Endothelial cell (in vitro differentiated cells): ENCODE measurements at regions not wholly inside any gene's neighbourhood (a gene's known extent, or its start where the extent isn't known, plus 50 kb on each side); places are given as distances from the start of the nearest gene placed in this dataset.

Experiments
- DNase-seq: peaks from one replicate; pipeline ENCODE4 v3.0.0; 2021; ENCODE audit warnings: low spot score
- H3K27ac Mint-ChIP-seq: one replicate; pipeline ENCODE4 v1.8.0; 2021; ENCODE audit warnings: mixed read lengths, inconsistent platforms; ENCODE audit not compliant: unreplicated experiment
- H3K27me3 Mint-ChIP-seq: one replicate; pipeline ENCODE4 v1.8.0; 2021; ENCODE audit warnings: mild to moderate bottlenecking, moderate library complexity, mixed read lengths, inconsistent platforms; ENCODE audit not compliant: unreplicated experiment
- H3K36me3 Mint-ChIP-seq: one replicate; pipeline ENCODE4 v1.8.0; 2021; ENCODE audit warnings: mild to moderate bottlenecking, low read depth, mixed read lengths, inconsistent platforms; ENCODE audit not compliant: unreplicated experiment
- H3K4me1 Mint-ChIP-seq: one replicate; pipeline ENCODE4 v1.8.0; 2021; ENCODE audit warnings: mild to moderate bottlenecking, mixed read lengths, inconsistent platforms; ENCODE audit not compliant: unreplicated experiment
- H3K4me3 Mint-ChIP-seq: one replicate; pipeline ENCODE4 v1.8.0; 2021; ENCODE audit warnings: mild to moderate bottlenecking, mixed read lengths, inconsistent platforms; ENCODE audit not compliant: unreplicated experiment
- H3K9me3 Mint-ChIP-seq: one replicate; pipeline ENCODE4 v1.8.0; 2021; ENCODE audit warnings: mixed read lengths, inconsistent platforms; ENCODE audit not compliant: unreplicated experiment
- CTCF ChIP-seq: fragments of 200-600 bp; sonication (generic); IDR thresholded peaks from one replicate; pipeline ENCODE4 v1.5.0; 2021; ENCODE audit warnings: antibody characterized with exemption; ENCODE audit not compliant: unreplicated experiment

DNA sequence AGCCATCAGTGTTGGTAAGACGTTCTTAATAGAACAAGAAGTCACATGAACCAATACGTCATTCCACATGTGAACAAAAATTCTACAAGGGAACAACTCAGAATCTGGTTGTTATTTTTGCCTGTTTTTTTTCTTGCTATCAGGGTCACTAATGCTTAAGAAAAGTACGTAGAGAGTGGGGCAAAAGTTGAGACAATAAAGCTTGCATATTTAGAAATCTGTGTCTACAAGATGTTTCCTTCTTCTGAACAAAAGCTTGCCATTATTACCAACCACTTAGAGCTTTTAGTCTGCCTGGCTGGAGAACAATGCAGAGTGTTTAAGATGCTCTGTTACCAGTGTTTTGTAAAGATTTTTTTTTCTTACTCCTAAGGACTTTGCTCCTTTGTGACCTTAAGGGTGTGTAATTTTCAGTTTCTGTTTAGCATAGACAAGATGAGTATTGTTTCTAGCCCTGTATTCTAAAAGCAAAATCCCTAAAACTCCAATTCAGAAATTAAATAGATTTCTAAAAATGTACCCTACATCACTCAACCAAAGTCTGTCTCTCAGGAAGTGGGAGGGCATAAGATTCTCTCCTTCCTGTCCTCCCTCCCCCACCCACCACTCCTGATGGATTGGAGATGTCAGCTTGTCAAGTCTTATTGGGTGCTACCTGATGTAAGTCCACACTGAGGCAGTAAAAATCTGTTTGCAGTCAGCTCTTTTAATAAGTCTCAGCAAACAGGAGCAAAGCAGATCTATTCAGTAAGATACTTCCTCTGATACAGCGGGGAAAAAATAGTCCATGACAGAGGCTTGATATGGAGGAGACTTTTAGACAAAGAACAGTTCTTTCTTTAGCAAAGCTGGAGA is 267.6 kb downstream of the GRIN2B start:
- Mint-ChIP-seq H3K4me1 (peaks cover 7% of the 10 kb centered on the region), H3K27ac (no peak overlapping the region), H3K27me3 (no peaks in the 10 kb centered on the region), H3K9me3 (no peaks in the 10 kb centered on the region), H3K36me3 (no peaks in the 10 kb centered on the region), H3K4me3 (no peak overlapping the region)
- TF ChIP-seq CTCF: no peak
- no peak for DNase-seq

DNA sequence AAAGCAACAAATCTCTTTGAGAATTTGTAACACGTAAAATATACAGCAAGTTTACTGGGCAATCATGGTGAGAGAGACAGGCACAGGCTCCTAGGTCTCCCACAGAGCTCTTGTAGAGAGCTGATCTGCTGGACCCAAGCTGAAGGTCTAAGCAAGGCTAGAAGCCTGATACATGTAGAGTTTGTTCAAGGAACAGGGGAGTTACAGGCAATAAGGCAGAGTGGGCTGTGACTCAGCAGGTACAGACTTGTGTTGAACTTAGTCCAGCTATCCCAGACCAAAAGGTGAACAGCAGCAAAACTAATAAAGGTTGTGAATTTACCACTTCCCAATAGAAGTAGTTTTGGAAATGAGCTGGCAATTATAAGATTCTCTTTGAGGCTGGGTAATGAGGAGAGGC is 273.6 kb downstream of the GRIN2B start:
- TF ChIP-seq CTCF: no peak
- H3K36me3 Mint-ChIP-seq: no peaks in the 10 kb centered on the region
- H3K27ac Mint-ChIP-seq: no peak overlapping the region

GRCh38 chr12:13702381-13702780 is 279.0 kb downstream of the GRIN2B start:
- no peak for DNase-seq
- Mint-ChIP-seq H3K9me3 (no peaks in the 10 kb centered on the region), H3K36me3 (no peaks in the 10 kb centered on the region), H3K27me3 (no peaks in the 10 kb centered on the region), H3K4me3 (no peak overlapping the region), H3K27ac (no peak overlapping the region), H3K4me1 (peaks cover 3% of the 10 kb centered on the region)
- TF ChIP-seq CTCF: no peak

More for the DNA sequence above, 273.6 kb downstream of the GRIN2B start:
- Mint-ChIP-seq H3K27me3 (no peaks in the 10 kb centered on the region), H3K9me3 (no peaks in the 10 kb centered on the region), H3K4me3 (no peak overlapping the region), H3K4me1 (no peaks in the 10 kb centered on the region)
- no peak for DNase-seq

DNA sequence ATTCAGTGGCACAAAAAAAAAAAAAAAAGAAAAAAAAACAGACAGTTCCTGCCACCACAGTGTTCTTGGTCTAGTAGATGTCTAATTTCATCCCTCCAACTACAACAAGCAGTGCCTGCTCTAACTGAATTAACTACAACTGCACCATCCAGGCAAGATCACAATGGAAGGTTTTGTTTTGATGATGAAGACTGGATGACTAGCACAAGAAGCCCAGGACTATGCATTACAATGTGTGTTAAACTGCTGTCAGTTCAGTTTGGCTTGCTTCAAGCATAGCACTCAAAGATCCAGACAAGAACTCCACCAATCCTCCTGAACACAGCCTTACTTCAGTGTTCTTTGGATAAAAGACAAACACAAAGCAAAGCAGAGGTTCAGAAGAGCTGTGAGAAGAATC is 279.9 kb downstream of the GRIN2B start:
- no peaks in the 10 kb centered on the region for H3K27me3 Mint-ChIP-seq
- H3K4me1 Mint-ChIP-seq: peaks cover 3% of the 10 kb centered on the region
- H3K4me3 Mint-ChIP-seq: no peak overlapping the region
- H3K9me3 Mint-ChIP-seq: no peaks in the 10 kb centered on the region
- H3K27ac Mint-ChIP-seq: no peak overlapping the region
- DNase-seq: no peak
- TF ChIP-seq CTCF: no peak
- no peaks in the 10 kb centered on the region for H3K36me3 Mint-ChIP-seq

GRCh38 chr12:13697973-13698372 is 283.4 kb downstream of the GRIN2B start:
- H3K4me3 Mint-ChIP-seq: no peak overlapping the region
- peaks cover 3% of the 10 kb centered on the region for H3K4me1 Mint-ChIP-seq
- H3K9me3 Mint-ChIP-seq: no peaks in the 10 kb centered on the region
- TF ChIP-seq CTCF: no peak
- no peak overlapping the region for H3K27ac Mint-ChIP-seq
- no peaks in the 10 kb centered on the region for H3K27me3 Mint-ChIP-seq
- no peak for DNase-seq
- H3K36me3 Mint-ChIP-seq: no peaks in the 10 kb centered on the region
